Endothelial cell of umbilical vein (primary cell): ENCODE measurements at regions not wholly inside any gene's neighbourhood (a gene's known extent, or its start where the extent isn't known, plus 50 kb on each side); places are given as distances from the start of the nearest gene placed in this dataset.

Experiments used
- BruUV-seq: library from RNA; stranded (reverse); fragments of 400-500 nt; replicated peaks from 2 replicates; lab custom pipeline; 2021; lab: Mats Ljungman, UMichigan
- CTCF ChIA-PET: fragments of 300-600, 350-600 bp; sonication (Branson Sonifier 250); formaldehyde crosslinking; loops from one replicate; lab custom pipeline; 2021; ENCODE audit warnings: antibody characterized with exemption, inconsistent platforms; lab: Charles Lee
- POLR2A ChIA-PET: fragments of 300-600, 350-600 bp; sonication (Branson Sonifier 250); formaldehyde crosslinking; loops from one replicate; lab custom pipeline; 2021; ENCODE audit warnings: antibody characterized with exemption, inconsistent platforms; lab: Charles Lee
- DNase-seq: peaks from one replicate; pipeline ENCODE4 v3.0.0-alpha.2; 2011; ENCODE audit warnings: low read depth, low spot score
- FAIRE-seq: peaks from 2 replicates; lab custom pipeline; 2011; peaks lifted over from hg19 to GRCh38; lab: Jason Lieb, UNC
- H2AFZ ChIP-seq: 2 replicates; pipeline ENCODE4 v1.6.0; 2012; ENCODE audit warnings: low read depth, low read length, control low read depth, inconsistent platforms
- H3K27ac ChIP-seq: 2 replicates; pipeline ENCODE4 v1.5.1; 2011; ENCODE audit warnings: low read depth, mild to moderate bottlenecking, control low read depth, low read length, moderate library complexity; ENCODE audit not compliant: insufficient read depth
- H3K27me3 ChIP-seq, 2 experiments: 2 replicates each; pipeline versions ENCODE4 v1.6.0 to v1.6.1; 2011; ENCODE audit warnings: low read length in 2 of 2, mixed read lengths in 1 of 2; ENCODE audit not compliant: control insufficient read depth in 2 of 2, insufficient read depth in 2 of 2
- H3K36me3 ChIP-seq, 2 experiments: 2 replicates in 1 of 2; 3 replicates in 1 of 2; pipeline ENCODE4 v1.5.1; 2011; ENCODE audit warnings: low read length in 2 of 2, mild to moderate bottlenecking in 1 of 2, moderate library complexity in 1 of 2; ENCODE audit not compliant: control insufficient read depth in 2 of 2, insufficient read depth in 2 of 2; ENCODE audit errors: extremely low read depth in 1 of 2
- H3K4me1 ChIP-seq: 3 replicates; pipeline ENCODE4 v1.5.1; 2011; ENCODE audit warnings: mild to moderate bottlenecking, low read length; ENCODE audit not compliant: control insufficient read depth, insufficient read depth; ENCODE audit errors: extremely low read depth
- H3K4me2 ChIP-seq: 2 replicates; pipeline ENCODE4 v1.6.1; 2011; ENCODE audit warnings: low read length, control low read depth, mixed read lengths; ENCODE audit not compliant: insufficient read depth
- H3K4me3 ChIP-seq, 3 experiments: fragments of 200-600 bp in 1 of 3; sonication (generic), shearing (Covaris generic) in 1 of 3; replicated peaks in 1 of 3; 2 replicates each; pipeline ENCODE4 v1.5.1; 2011 to 2016; ENCODE audit warnings: control low read depth in 3 of 3, low read length in 3 of 3, mild to moderate bottlenecking in 2 of 3, inconsistent platforms in 1 of 3, low read depth in 1 of 3, moderate library complexity in 1 of 3; ENCODE audit not compliant: insufficient read depth in 1 of 3
- H3K79me2 ChIP-seq: 2 replicates; pipeline ENCODE4 v1.6.0; 2012; ENCODE audit warnings: low read length, inconsistent platforms; ENCODE audit not compliant: control insufficient read depth, insufficient read depth
- H3K9ac ChIP-seq: replicated peaks from 2 replicates; pipeline ENCODE3; 2011; ENCODE audit warnings: low read length, control low read depth; ENCODE audit not compliant: insufficient read depth; ENCODE audit errors: extremely low read depth
- H3K9me1 ChIP-seq: replicated peaks from 3 replicates; pipeline ENCODE4 v1.6.0; 2011; ENCODE audit warnings: mild to moderate bottlenecking, low read length; ENCODE audit not compliant: control insufficient read depth, insufficient read depth; ENCODE audit errors: extremely low read depth
- H3K9me3 ChIP-seq: replicated peaks from 2 replicates; pipeline ENCODE4 v1.5.1; 2012; ENCODE audit warnings: low read length, inconsistent platforms; ENCODE audit not compliant: control insufficient read depth, insufficient read depth
- H4K20me1 ChIP-seq: replicated peaks from 2 replicates; pipeline ENCODE3; 2011; ENCODE audit warnings: mild to moderate bottlenecking, low read length; ENCODE audit not compliant: control insufficient read depth, insufficient read depth; ENCODE audit errors: extremely low read depth
- CTCF ChIP-seq, 2 donors: IDR thresholded peaks; 1 replicate in 1 of 2; 2 replicates in 1 of 2; pipeline ENCODE4 v1.5.1; 2011; ENCODE audit warnings: low read length in 2 of 2, mild to moderate bottlenecking in 2 of 2, moderate library complexity in 2 of 2, control low read depth in 1 of 2, inconsistent platforms in 1 of 2, low read depth in 1 of 2; ENCODE audit not compliant: insufficient read depth in 1 of 2; ENCODE audit errors: extremely low read depth in 1 of 2
- EZH2 ChIP-seq: IDR thresholded peaks from 2 replicates; pipeline ENCODE4 v1.6.1; 2012; ENCODE audit warnings: borderline replicate concordance, low read depth, mild to moderate bottlenecking, moderate library complexity, low read length, inconsistent platforms; ENCODE audit not compliant: severe bottlenecking
- FOS ChIP-seq: IDR thresholded peaks from 2 replicates; pipeline ENCODE4 v1.6.1; 2011; ENCODE audit warnings: mild to moderate bottlenecking, low read length, moderate library complexity, borderline replicate concordance; ENCODE audit not compliant: insufficient read depth
- GATA2 ChIP-seq: IDR thresholded peaks from 2 replicates; pipeline ENCODE4 v1.7.0; 2011; ENCODE audit warnings: low read depth, mild to moderate bottlenecking, moderate library complexity, mixed read lengths, low read length; ENCODE audit not compliant: insufficient read length, insufficient read depth
- JUN ChIP-seq: IDR thresholded peaks from 2 replicates; pipeline ENCODE4 v1.6.1; 2011; ENCODE audit warnings: borderline replicate concordance, low read depth; ENCODE audit not compliant: insufficient read length, insufficient read depth
- MAX ChIP-seq: IDR thresholded peaks from 2 replicates; pipeline ENCODE4 v1.6.1; 2011; ENCODE audit not compliant: insufficient read depth, insufficient read length
- MYC ChIP-seq: IDR thresholded peaks from one replicate; pipeline ENCODE4 v1.6.1; 2011; ENCODE audit warnings: mild to moderate bottlenecking, low read depth, low read length
- POLR2A ChIP-seq: IDR thresholded peaks from 2 replicates; pipeline ENCODE4 v1.6.1; 2012; ENCODE audit warnings: low read depth, mild to moderate bottlenecking, control low read depth, low read length
- POLR2AphosphoS5 ChIP-seq: IDR thresholded peaks from 2 replicates; pipeline ENCODE4 v1.6.1; 2012; ENCODE audit warnings: low read depth, mild to moderate bottlenecking, control low read depth, low read length, moderate library complexity; ENCODE audit not compliant: insufficient read depth
- dilution Hi-C: fragments of 300-500 bp; cut with MboI; formaldehyde crosslinking; loops from one replicate; pipeline ENCODE4 v1.15.0; 2019; ENCODE audit warnings: low sequenced_read_pairs; ENCODE audit not compliant: extremely low pct_ligation_motif_present
- intact Hi-C: fragments of 100-400 bp; cut with micrococcal nuclease; formaldehyde crosslinking; loops from one replicate; pipeline ENCODE4 v1.10.0; 2022

GRCh38 chr6:88477413-88477812 is 311.3 kb upstream of the CNR1 start:
- H3K9me3 ChIP-seq: no peaks in the 10 kb centered on the region
- no peak overlapping the region for H3K27ac ChIP-seq
- H3K4me3 ChIP-seq: no peak overlapping the region
- no peaks in the 10 kb centered on the region for H3K9me1 ChIP-seq
- H2AFZ ChIP-seq: no peak overlapping the region
- intact Hi-C loops: no loop called here
- BruUV-seq: no TSS peak
- CTCF ChIA-PET: no interaction called here
- TF ChIP-seq MYC (no peak), JUN (no peak), GATA2 (no peak), MAX (no peak), FOS (no peak), POLR2AphosphoS5 (no peak)
- H4K20me1 ChIP-seq: no peaks in the 10 kb centered on the region
- H3K4me2 ChIP-seq: no peak overlapping the region
- no peaks in the 10 kb centered on the region for H3K27me3 ChIP-seq
- H3K79me2 ChIP-seq: no peaks in the 10 kb centered on the region
- dilution Hi-C loops: no loop called here
- H3K9ac ChIP-seq: no peak overlapping the region
- DNase-seq: no peak
- H3K4me1 ChIP-seq: no peaks in the 10 kb centered on the region
- no peak for FAIRE-seq
- H3K36me3 ChIP-seq: no peaks in the 10 kb centered on the region
- POLR2A ChIA-PET: no interaction called here

- TF ChIP-seq CTCF (IDR thresholded peaks at IDR 0.05; ENCODE audit: extremely low read depth in 1 of 2, insufficient read depth in 1 of 2, low read depth in 1 of 2, low read length in 2 of 2) (no peak), FOS (no peak), MAX (no peak), JUN (no peak), EZH2 (no peak), POLR2AphosphoS5 (no peak), POLR2A (no peak)
- H3K4me2 ChIP-seq: no peak overlapping the region
- CTCF ChIA-PET: interaction anchor here (0.7 kb wide), 1 partner anchor 11 kb away, joined by 3 read pairs; no protein-coding TSS in a partner anchor
- H3K27ac ChIP-seq: no peak overlapping the region
- H3K9me1 ChIP-seq: no peaks in the 10 kb centered on the region
- FAIRE-seq (no peak), DNase-seq (no peak)
- H2AFZ ChIP-seq: no peak overlapping the region
- no peaks in the 10 kb centered on the region for H3K36me3 ChIP-seq
- H3K4me1 ChIP-seq: no peaks in the 10 kb centered on the region
- intact Hi-C loops: no loop called here
- no peak overlapping the region for H3K4me3 ChIP-seq
- no TSS peak for BruUV-seq
- no peak overlapping the region for H3K9ac ChIP-seq
- dilution Hi-C loops: no loop called here
- POLR2A ChIA-PET: no interaction called here
- H3K9me3 ChIP-seq: no peaks in the 10 kb centered on the region
- no peaks in the 10 kb centered on the region for H3K79me2 ChIP-seq
- no peaks in the 10 kb centered on the region for H4K20me1 ChIP-seq
- no peaks in the 10 kb centered on the region for H3K27me3 ChIP-seq
Measured at GRCh38 chr6:88476388-88476787, 310.2 kb upstream of the CNR1 start.
